ENCODE measurements at regions not wholly inside any gene's neighbourhood (a gene's known extent, or its start where the extent isn't known, plus 50 kb on each side); places are given as distances from the start of the nearest gene placed in this dataset.

DNA sequence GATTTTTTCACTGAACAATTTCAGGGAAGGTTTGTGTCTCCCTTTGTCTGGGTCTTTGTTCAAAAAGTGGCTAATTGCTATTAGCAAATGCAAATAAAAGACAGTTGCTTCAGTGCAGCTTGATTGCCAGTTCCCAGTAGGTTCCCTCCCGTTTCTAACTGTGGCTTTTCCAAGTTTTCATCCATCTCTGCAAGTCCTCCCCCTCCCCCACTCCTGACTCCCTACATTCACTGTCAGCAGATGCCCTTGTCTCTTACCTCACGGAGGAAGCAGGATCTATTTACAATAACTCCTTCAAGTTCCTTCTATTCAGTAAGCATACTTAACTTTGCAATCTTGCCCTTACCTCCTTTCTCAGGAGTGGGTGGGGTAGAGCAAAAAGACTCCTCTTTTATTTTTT lies 55.4 kb upstream of the SCEL start:
- H3K36me3 Mint-ChIP-seq (ENCODE audit: low read depth) = no peaks in the 10 kb centered on the region
- H3K27ac Mint-ChIP-seq = no peak overlapping the region
- no peak for ATAC-seq
- no peaks in the 10 kb centered on the region for H3K27me3 Mint-ChIP-seq
- no peak for DNase-seq
- no peak overlapping the region for H3K4me3 Mint-ChIP-seq
- H3K4me1 Mint-ChIP-seq = peaks cover 14% of the 10 kb centered on the region
- no peaks in the 10 kb centered on the region for H3K9me3 Mint-ChIP-seq (ENCODE audit: low read depth)
- intact Hi-C loops (cut with DNase I, micrococcal nuclease) = no loop called here
- ChIA-PET POLR2A (no interaction called here), CTCF (interaction anchor here (0.7 to 1.5 kb wide), 3 partner anchors 20 to 294 kb away, joined by 3 to 4 read pairs (median 4); no protein-coding TSS in a partner anchor)

- H3K9me3 Mint-ChIP-seq (ENCODE audit: low read depth) = peaks cover 2% of the 10 kb centered on the region
- H3K27ac Mint-ChIP-seq = no peak overlapping the region
- H3K36me3 Mint-ChIP-seq (ENCODE audit: low read depth) = no peaks in the 10 kb centered on the region
- no peak overlapping the region for H3K4me3 Mint-ChIP-seq
- ATAC-seq (no peak), DNase-seq (no peak)
- peaks cover 14% of the 10 kb centered on the region for H3K4me1 Mint-ChIP-seq
- ChIA-PET CTCF (interaction anchor here (0.6 to 3.6 kb wide), 30 partner anchors 8 to 811 kb away, joined by 3 to 25 read pairs (median 5); partner anchors contain the start of gene MYCBP2), POLR2A (no interaction called here)
- intact Hi-C loops (cut with DNase I, micrococcal nuclease) = loop anchor here (2.0 to 5.0 kb wide), 6 partner anchors 132 to 487 kb away; partner anchors contain the start of genes FBXL3 (in 2 of the 2) and CLN5 (in 1 of the 2)
- H3K27me3 Mint-ChIP-seq = no peaks in the 10 kb centered on the region
Observed at GRCh38 chr13:77479326-77479725, 56.2 kb upstream of the SCEL start.

- peaks cover 2% of the 10 kb centered on the region for H3K9me3 Mint-ChIP-seq (ENCODE audit: low read depth)
- ChIA-PET POLR2A (interaction anchor here (0.7 to 1.4 kb wide), 4 partner anchors 15 to 214 kb away, joined by 3 to 10 read pairs (median 6); partner anchors contain the start of gene MYCBP2), CTCF (interaction anchor here (0.6 to 3.6 kb wide), 35 partner anchors 10 to 476 kb away, joined by 3 to 25 read pairs (median 4); partner anchors contain the start of gene MYCBP2)
- peak overlapping the region; percentile 69 for H3K4me3 Mint-ChIP-seq
- no peaks in the 10 kb centered on the region for H3K36me3 Mint-ChIP-seq (ENCODE audit: low read depth)
- H3K4me1 Mint-ChIP-seq = peaks cover 14% of the 10 kb centered on the region
- no peak for DNase-seq
- H3K27me3 Mint-ChIP-seq = no peaks in the 10 kb centered on the region
- peak; percentile 67 for ATAC-seq
- intact Hi-C loops (cut with DNase I, micrococcal nuclease) = loop anchor here (5.0 kb wide), 5 partner anchors 130 to 485 kb away; partner anchors contain the start of genes CLN5 (in 1 of the 2) and FBXL3 (in 1 of the 2)
- H3K27ac Mint-ChIP-seq = peak overlapping the region; percentile 59
Observed at GRCh38 chr13:77477299-77477848, 58.1 kb upstream of the SCEL start.

GRCh38 chr13:77476456-77476855 lies 59.0 kb upstream of the SCEL start:
- no peaks in the 10 kb centered on the region for H3K36me3 Mint-ChIP-seq (ENCODE audit: low read depth)
- DNase-seq = no peak
- intact Hi-C loops (cut with DNase I, micrococcal nuclease) = loop anchor here (5.0 kb wide), 5 partner anchors 129 to 484 kb away; partner anchors contain the start of genes CLN5 (in 1 of the 2) and FBXL3 (in 1 of the 2)
- H3K27ac Mint-ChIP-seq = no peak overlapping the region
- peaks cover 2% of the 10 kb centered on the region for H3K9me3 Mint-ChIP-seq (ENCODE audit: low read depth)
- ChIA-PET CTCF (interaction anchor here (0.6 to 3.6 kb wide), 9 partner anchors 12 to 305 kb away, joined by 3 to 25 read pairs (median 8); partner anchors contain the start of gene MYCBP2), POLR2A (no interaction called here)
- H3K4me1 Mint-ChIP-seq = peaks cover 14% of the 10 kb centered on the region
- no peak for ATAC-seq
- H3K27me3 Mint-ChIP-seq = no peaks in the 10 kb centered on the region
- H3K4me3 Mint-ChIP-seq = no peak overlapping the region

- no peak for ATAC-seq
- CTCF ChIA-PET = interaction anchor here (0.6 to 1.2 kb wide), 2 partner anchors 24 to 304 kb away, joined by 3 to 5 read pairs; no protein-coding TSS in a partner anchor
- Mint-ChIP-seq H3K36me3 (ENCODE audit: low read depth) (no peaks in the 10 kb centered on the region), H3K9me3 (ENCODE audit: low read depth) (peaks cover 2% of the 10 kb centered on the region), H3K27me3 (no peaks in the 10 kb centered on the region), H3K4me1 (peaks cover 14% of the 10 kb centered on the region), H3K27ac (no peak overlapping the region), H3K4me3 (no peak overlapping the region)
- no peak for DNase-seq
- intact Hi-C loops (cut with DNase I, micrococcal nuclease) = loop anchor here (5.0 kb wide), 5 partner anchors 128 to 483 kb away; partner anchors contain the start of genes CLN5 (in 1 of the 2) and FBXL3 (in 1 of the 2)
- POLR2A ChIA-PET = interaction anchor here (0.6 kb wide), 1 partner anchor 111 kb away, joined by 3 read pairs; no protein-coding TSS in a partner anchor
Observed at GRCh38 chr13:77475345-77476084, 60.0 kb upstream of the SCEL start.

- no peak overlapping the region for H3K4me3 Mint-ChIP-seq
- ChIA-PET POLR2A (no interaction called here), CTCF (no interaction called here)
- no peaks in the 10 kb centered on the region for H3K4me1 Mint-ChIP-seq
- H3K9me3 Mint-ChIP-seq (ENCODE audit: low read depth) = peaks cover 2% of the 10 kb centered on the region
- ATAC-seq (no peak), DNase-seq (no peak)
- H3K36me3 Mint-ChIP-seq (ENCODE audit: low read depth) = no peaks in the 10 kb centered on the region
- intact Hi-C loops (cut with DNase I, micrococcal nuclease) = no loop called here
- H3K27me3 Mint-ChIP-seq = no peaks in the 10 kb centered on the region
- no peak overlapping the region for H3K27ac Mint-ChIP-seq
Observed at GRCh38 chr13:77470986-77471385, 64.5 kb upstream of the SCEL start.

GRCh38 chr13:77466753-77467422 lies 68.6 kb upstream of the SCEL start:
- Mint-ChIP-seq H3K27ac (no peak overlapping the region), H3K4me1 (no peaks in the 10 kb centered on the region), H3K27me3 (peaks cover 2% of the 10 kb centered on the region), H3K9me3 (ENCODE audit: low read depth) (no peaks in the 10 kb centered on the region), H3K36me3 (ENCODE audit: low read depth) (no peaks in the 10 kb centered on the region), H3K4me3 (no peak overlapping the region)
- no peak for DNase-seq
- ChIA-PET CTCF (no interaction called here), POLR2A (no interaction called here)
- intact Hi-C loops (cut with DNase I, micrococcal nuclease) = no loop called here
- no peak for ATAC-seq

DNA sequence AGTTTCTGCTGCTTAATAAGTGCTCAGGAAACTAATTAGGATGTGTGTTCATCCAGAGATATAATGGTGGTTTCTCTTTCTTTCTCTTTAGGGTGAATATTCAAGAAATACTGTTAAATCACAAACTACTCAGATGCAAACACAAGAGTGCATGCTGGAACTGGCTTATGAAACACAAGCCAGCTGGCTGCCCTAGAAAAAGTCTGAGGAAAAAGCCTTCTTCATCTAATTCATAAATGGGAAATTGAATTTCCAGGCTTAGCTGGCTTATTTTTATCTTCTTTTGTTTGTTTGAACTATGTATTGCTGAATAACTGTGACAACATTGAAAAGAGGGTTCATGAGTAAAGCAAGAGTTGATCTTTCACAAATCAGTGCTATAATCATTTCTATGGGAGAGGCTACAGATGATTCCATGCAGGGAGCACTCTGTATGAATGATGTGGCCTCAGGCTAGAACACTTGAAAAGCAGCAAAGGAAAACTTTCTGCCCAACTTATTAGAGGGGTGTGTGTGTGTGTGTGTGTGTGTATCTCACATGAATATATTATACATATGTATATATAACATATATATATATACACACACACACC lies 69.8 kb upstream of the SCEL start:
- Mint-ChIP-seq H3K9me3 (ENCODE audit: low read depth) (no peaks in the 10 kb centered on the region), H3K27me3 (peaks cover 3% of the 10 kb centered on the region), H3K4me3 (no peak overlapping the region), H3K4me1 (no peaks in the 10 kb centered on the region), H3K36me3 (ENCODE audit: low read depth) (no peaks in the 10 kb centered on the region), H3K27ac (no peak overlapping the region)
- CTCF ChIA-PET = interaction anchor here (0.8 to 1.8 kb wide), 3 partner anchors 13 to 139 kb away, joined by 3 to 11 read pairs (median 5); partner anchors contain the start of gene MYCBP2
- intact Hi-C loops (cut with DNase I, micrococcal nuclease) = no loop called here
- POLR2A ChIA-PET = no interaction called here
- ATAC-seq (no peak), DNase-seq (no peak)

DNA sequence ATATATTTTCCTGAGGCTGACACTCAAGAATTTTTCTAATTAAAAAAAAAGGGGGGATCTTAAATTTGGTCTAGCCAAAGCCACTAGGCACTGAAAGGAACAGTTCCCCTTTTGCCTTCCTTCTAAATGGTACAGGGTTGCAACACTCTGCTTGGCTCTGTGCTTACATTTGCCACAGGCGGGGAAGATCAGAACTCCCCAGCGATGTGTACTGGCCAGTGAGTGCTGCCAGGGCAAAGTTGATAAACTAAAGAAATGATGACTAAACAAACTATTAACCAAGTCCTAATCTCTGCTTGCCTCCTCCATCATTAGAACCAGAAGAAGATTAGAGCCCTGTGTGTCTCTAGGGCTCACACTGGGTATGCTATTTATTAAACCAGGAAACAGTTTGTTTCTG lies 75.3 kb upstream of the SCEL start:
- H3K9me3 Mint-ChIP-seq (ENCODE audit: low read depth) = no peaks in the 10 kb centered on the region
- POLR2A ChIA-PET = no interaction called here
- ATAC-seq = no peak
- H3K27ac Mint-ChIP-seq = no peak overlapping the region
- H3K27me3 Mint-ChIP-seq = peaks cover 3% of the 10 kb centered on the region
- no peaks in the 10 kb centered on the region for H3K36me3 Mint-ChIP-seq (ENCODE audit: low read depth)
- intact Hi-C loops (cut with DNase I, micrococcal nuclease) = no loop called here
- H3K4me3 Mint-ChIP-seq = no peak overlapping the region
- DNase-seq = no peak
- CTCF ChIA-PET = no interaction called here
- H3K4me1 Mint-ChIP-seq = no peaks in the 10 kb centered on the region

GRCh38 chr13:77459592-77459991 lies 75.9 kb upstream of the SCEL start:
- Mint-ChIP-seq H3K27ac (no peak overlapping the region), H3K4me3 (no peak overlapping the region), H3K36me3 (ENCODE audit: low read depth) (no peaks in the 10 kb centered on the region), H3K9me3 (ENCODE audit: low read depth) (no peaks in the 10 kb centered on the region), H3K4me1 (no peaks in the 10 kb centered on the region), H3K27me3 (peaks cover 3% of the 10 kb centered on the region)
- ChIA-PET POLR2A (no interaction called here), CTCF (interaction anchor here (0.8 to 1.3 kb wide), 2 partner anchors 18 to 129 kb away, joined by 3 read pairs; no protein-coding TSS in a partner anchor)
- no peak for DNase-seq
- no peak for ATAC-seq
- intact Hi-C loops (cut with DNase I, micrococcal nuclease) = no loop called here

DNA sequence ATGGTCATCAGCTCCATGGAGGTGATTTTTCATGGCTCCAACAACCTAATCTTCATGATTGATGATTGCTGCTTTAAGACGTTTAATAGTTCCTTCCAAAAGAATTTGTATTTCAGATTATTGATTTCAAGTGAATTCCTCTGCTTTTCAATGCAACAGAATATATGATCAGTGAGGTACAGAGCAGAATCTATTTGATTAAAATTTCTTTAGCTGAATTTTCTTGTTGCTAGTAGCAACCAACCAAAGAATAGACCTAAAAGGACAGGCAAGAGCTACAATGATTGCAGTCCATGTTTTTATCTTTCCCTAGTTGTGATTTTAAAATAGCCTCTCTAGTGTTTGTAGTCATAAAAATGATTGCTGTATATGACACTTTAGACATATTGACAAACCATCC lies 76.8 kb upstream of the SCEL start:
- no peaks in the 10 kb centered on the region for H3K9me3 Mint-ChIP-seq (ENCODE audit: low read depth)
- ChIA-PET POLR2A (no interaction called here), CTCF (interaction anchor here (0.8 to 1.3 kb wide), 2 partner anchors 19 to 129 kb away, joined by 3 read pairs; no protein-coding TSS in a partner anchor)
- no peak overlapping the region for H3K4me3 Mint-ChIP-seq
- H3K27ac Mint-ChIP-seq = no peak overlapping the region
- no peak for DNase-seq
- ATAC-seq = no peak
- intact Hi-C loops (cut with DNase I, micrococcal nuclease) = no loop called here
- H3K36me3 Mint-ChIP-seq (ENCODE audit: low read depth) = no peaks in the 10 kb centered on the region
- H3K4me1 Mint-ChIP-seq = no peaks in the 10 kb centered on the region
- H3K27me3 Mint-ChIP-seq = peaks cover 5% of the 10 kb centered on the region
